Ascending aorta (tissue), 2 donors: ENCODE measurements at regions not wholly inside any gene's neighbourhood (a gene's known extent, or its start where the extent isn't known, plus 50 kb on each side); places are given as distances from the start of the nearest gene placed in this dataset.
"Not testable (repeated sequence)": the region's sequence is repeated elsewhere in the genome, so short reads cannot be mapped to it uniquely, and the experiment has no call there.

ENCODE experiments used
- DNase-seq, 2 donors: peaks; one replicate each; pipeline ENCODE4 v3.0.0-alpha.2; 2019; ENCODE audit warnings: low spot score in 2 of 2
- H3K27ac ChIP-seq, 2 donors: fragments of 200-600 bp; sonication (generic); one replicate each; pipeline ENCODE4 v1.5.1; 2016 to 2017; ENCODE audit warnings: mild to moderate bottlenecking in 1 of 2
- H3K27me3 ChIP-seq: fragments of 200-600 bp; sonication (generic); one replicate; pipeline ENCODE4 v1.5.1; 2017
- H3K36me3 ChIP-seq, 2 donors: fragments of 200-600 bp; sonication (generic); one replicate each; pipeline ENCODE4 v1.5.1; 2016
- H3K4me1 ChIP-seq, 2 donors: fragments of 200-600 bp; sonication (generic); one replicate each; pipeline ENCODE4 v1.5.1; 2016 to 2017; ENCODE audit warnings: mild to moderate bottlenecking in 1 of 2
- H3K4me3 ChIP-seq, 2 donors: fragments of 200-600 bp; sonication (generic); one replicate each; pipeline ENCODE4 v1.5.1; 2016 to 2017; ENCODE audit warnings: mild to moderate bottlenecking in 1 of 2
- H3K9me3 ChIP-seq, 2 donors: fragments of 200-600 bp; sonication (generic); one replicate each; pipeline ENCODE4 v1.5.1; 2016
- intact Hi-C: fragments of 100-400 bp; cut with DNase I; formaldehyde crosslinking; loops from one replicate; pipeline ENCODE4 v1.15.1; 2023
- TF ChIP-seq, protein P1 (sequence below), 3 experiments: fragments of 200-600 bp in 2 of 3; fragments of 450-650 bp in 1 of 3; sonication (generic) in 2 of 3; IDR thresholded peaks; one replicate each; pipeline ENCODE4 v1.5.1; 2016 to 2019; ENCODE audit warnings: antibody characterized with exemption in 3 of 3, mild to moderate bottlenecking in 1 of 3, moderate library complexity in 1 of 3

DNA sequence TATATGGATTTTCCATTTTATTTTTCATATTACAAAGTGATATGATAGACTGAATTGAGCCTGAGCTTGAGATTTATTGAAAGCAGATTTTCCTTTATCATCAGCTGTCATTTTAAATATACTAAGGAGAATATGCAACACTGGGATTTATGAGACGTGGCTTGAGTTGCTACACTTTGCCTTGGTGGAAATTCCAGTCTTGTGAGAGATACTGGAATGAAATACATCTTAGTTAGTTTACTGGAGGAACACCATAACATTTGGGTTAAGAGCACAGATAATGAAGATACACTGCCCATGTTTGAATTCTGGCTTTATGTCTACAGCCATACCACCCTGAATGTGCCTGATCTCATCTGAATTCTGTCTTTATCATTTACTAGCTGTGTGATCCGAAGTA lies 86.5 kb upstream of the IFNGR1 start:
- intact Hi-C loops: no loop called here
- no peaks in the 10 kb centered on the region for H3K27me3 ChIP-seq
- TF ChIP-seq, protein P1, sequence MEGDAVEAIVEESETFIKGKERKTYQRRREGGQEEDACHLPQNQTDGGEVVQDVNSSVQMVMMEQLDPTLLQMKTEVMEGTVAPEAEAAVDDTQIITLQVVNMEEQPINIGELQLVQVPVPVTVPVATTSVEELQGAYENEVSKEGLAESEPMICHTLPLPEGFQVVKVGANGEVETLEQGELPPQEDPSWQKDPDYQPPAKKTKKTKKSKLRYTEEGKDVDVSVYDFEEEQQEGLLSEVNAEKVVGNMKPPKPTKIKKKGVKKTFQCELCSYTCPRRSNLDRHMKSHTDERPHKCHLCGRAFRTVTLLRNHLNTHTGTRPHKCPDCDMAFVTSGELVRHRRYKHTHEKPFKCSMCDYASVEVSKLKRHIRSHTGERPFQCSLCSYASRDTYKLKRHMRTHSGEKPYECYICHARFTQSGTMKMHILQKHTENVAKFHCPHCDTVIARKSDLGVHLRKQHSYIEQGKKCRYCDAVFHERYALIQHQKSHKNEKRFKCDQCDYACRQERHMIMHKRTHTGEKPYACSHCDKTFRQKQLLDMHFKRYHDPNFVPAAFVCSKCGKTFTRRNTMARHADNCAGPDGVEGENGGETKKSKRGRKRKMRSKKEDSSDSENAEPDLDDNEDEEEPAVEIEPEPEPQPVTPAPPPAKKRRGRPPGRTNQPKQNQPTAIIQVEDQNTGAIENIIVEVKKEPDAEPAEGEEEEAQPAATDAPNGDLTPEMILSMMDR (IDR thresholded peaks at IDR 0.05): no peak
- H3K36me3 ChIP-seq: no peaks in the 10 kb centered on the region
- H3K4me3 ChIP-seq: no peak overlapping the region
- no peaks in the 10 kb centered on the region for H3K4me1 ChIP-seq
- no peaks in the 10 kb centered on the region for H3K9me3 ChIP-seq
- DNase-seq: no peak
- no peak overlapping the region for H3K27ac ChIP-seq

GRCh38 chr6:137304020-137304780 lies 85.0 kb upstream of the IFNGR1 start:
- Histone ChIP-seq H3K4me3 (no peak overlapping the region), H3K4me1 (no peaks in the 10 kb centered on the region), H3K36me3 (no peaks in the 10 kb centered on the region), H3K27me3 (no peaks in the 10 kb centered on the region), H3K9me3 (no peaks in the 10 kb centered on the region), H3K27ac (no peak overlapping the region)
- TF ChIP-seq, protein P1 (IDR thresholded peaks at IDR 0.05): no peak
- intact Hi-C loops: no loop called here
- no peak for DNase-seq

- no peaks in the 10 kb centered on the region for H3K27me3 ChIP-seq
- H3K36me3 ChIP-seq: no peaks in the 10 kb centered on the region
- TF ChIP-seq, protein P1 (IDR thresholded peaks at IDR 0.05): no peak
- no peak for DNase-seq
- intact Hi-C loops: no loop called here
- no peak overlapping the region for H3K27ac ChIP-seq
- no peaks in the 10 kb centered on the region for H3K4me1 ChIP-seq
- H3K9me3 ChIP-seq: no peaks in the 10 kb centered on the region
- H3K4me3 ChIP-seq: no peak overlapping the region
Observed at GRCh38 chr6:137303441-137303840, 84.3 kb upstream of the IFNGR1 start.

DNA sequence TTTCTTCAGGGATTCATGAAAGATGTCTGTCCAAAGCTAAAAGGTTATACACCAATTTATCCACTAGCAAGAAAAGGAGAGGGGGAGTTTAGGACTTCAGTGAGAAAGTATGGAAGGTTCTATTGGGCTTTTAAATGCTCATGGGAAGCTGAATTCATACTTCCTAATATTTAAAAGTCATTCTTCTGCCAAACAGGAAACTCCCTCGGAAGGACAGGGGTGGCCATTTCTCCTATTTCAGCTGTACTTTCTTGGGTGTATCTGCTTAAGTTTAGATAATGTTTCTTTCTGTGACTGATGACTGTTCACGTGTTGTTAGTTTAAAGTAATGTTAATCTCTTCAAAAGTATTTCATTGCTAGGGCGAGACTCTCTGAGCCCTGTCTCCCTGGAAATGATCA lies 80.5 kb upstream of the IFNGR1 start:
- Histone ChIP-seq H3K9me3 (no peaks in the 10 kb centered on the region), H3K4me3 (no peak overlapping the region), H3K27ac (no peak overlapping the region), H3K4me1 (no peaks in the 10 kb centered on the region), H3K36me3 (no peaks in the 10 kb centered on the region), H3K27me3 (no peaks in the 10 kb centered on the region)
- intact Hi-C loops: no loop called here
- no peak for DNase-seq
- TF ChIP-seq, protein P1 (IDR thresholded peaks at IDR 0.05): no peak

DNA sequence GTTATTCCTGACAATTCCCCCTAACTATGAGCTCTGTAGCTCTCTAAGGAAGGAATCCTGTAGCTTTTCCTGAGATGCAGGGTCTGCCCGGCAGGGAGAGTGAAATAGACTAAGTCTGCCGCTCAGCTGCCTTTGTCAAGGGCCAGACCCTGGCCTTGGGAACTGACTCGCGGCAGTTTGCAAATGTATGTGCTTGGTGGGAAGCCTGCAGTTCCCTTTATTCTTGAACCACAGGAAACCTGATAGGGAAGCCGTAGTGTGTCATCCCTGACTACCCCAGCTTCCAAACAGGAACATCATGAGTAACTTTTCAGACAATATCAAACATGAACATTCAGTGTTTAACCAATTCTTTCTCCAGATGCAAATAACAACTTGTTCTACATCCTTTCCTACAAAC lies 78.7 kb upstream of the IFNGR1 start:
- Histone ChIP-seq H3K4me3 (no peak overlapping the region), H3K4me1 (no peaks in the 10 kb centered on the region), H3K27me3 (no peaks in the 10 kb centered on the region), H3K9me3 (no peaks in the 10 kb centered on the region), H3K36me3 (no peaks in the 10 kb centered on the region), H3K27ac (no peak overlapping the region)
- TF ChIP-seq, protein P1 (IDR thresholded peaks at IDR 0.05): no peak
- DNase-seq: no peak
- intact Hi-C loops: no loop called here

DNA sequence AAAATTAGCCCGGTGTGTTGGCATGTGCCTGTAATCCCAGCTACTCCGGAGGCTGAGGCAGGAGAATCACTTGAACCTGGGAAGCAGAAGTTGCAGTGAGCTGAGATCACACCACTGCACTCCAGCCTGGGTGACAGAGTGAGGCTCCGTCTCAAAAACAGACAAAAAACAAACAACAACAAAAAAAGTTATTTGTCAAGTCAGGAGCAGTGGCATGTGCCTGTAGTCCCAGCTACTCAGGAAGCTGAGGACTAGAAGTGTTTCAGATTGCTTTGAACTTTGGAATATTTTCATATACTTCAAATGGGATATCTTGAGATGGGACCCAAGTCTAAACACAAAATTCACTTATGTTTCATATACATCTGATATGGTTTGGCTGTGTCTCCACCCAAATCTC lies 73.1 kb upstream of the IFNGR1 start:
- H3K27ac ChIP-seq, DNase-seq, H3K9me3 ChIP-seq, intact Hi-C loops, H3K4me3 ChIP-seq, H3K36me3 ChIP-seq, H3K4me1 ChIP-seq, H3K27me3 ChIP-seq: not testable (repeated sequence)
